MM.1S (cell line): ENCODE measurements at regions not wholly inside any gene's neighbourhood (a gene's known extent, or its start where the extent isn't known, plus 50 kb on each side); places are given as distances from the start of the nearest gene placed in this dataset.

Source experiments
- CTCF ChIP-seq: fragments of 300-600 bp; sonication (generic); IDR thresholded peaks from 2 replicates; pipeline ENCODE4 v1.5.1; 2016; ENCODE audit warnings: antibody characterized with exemption, low read length, mixed read lengths
- EZH2 ChIP-seq: fragments of 300-600 bp; sonication (generic); optimal IDR thresholded peaks from 2 replicates; pipeline ENCODE3; 2017; ENCODE audit warnings: low read depth, mild to moderate bottlenecking, antibody characterized with exemption, low read length, mixed read lengths
- EZH2phosphoT487 ChIP-seq: fragments of 300-600 bp; sonication (generic); IDR thresholded peaks from 2 replicates; pipeline ENCODE4 v1.6.1; 2018; ENCODE audit warnings: antibody characterized with exemption, low read length

- TF ChIP-seq CTCF (no peak), EZH2phosphoT487 (no peak), EZH2 (no peak)
These were observed 356.2 kb downstream of the SNAPC1 start for GRCh38 chr14:62118461-62118860.
